CD14-positive monocyte (primary cell): ENCODE measurements at regions not wholly inside any gene's neighbourhood (a gene's known extent, or its start where the extent isn't known, plus 50 kb on each side); places are given as distances from the start of the nearest gene placed in this dataset.

Experiments used
- DNase-seq, 3 donors: peaks; one replicate each; pipeline ENCODE4 v3.0.0-alpha.2; 2011 to 2022
- H2AFZ ChIP-seq: 2 replicates; pipeline ENCODE4 v1.6.0; 2012; ENCODE audit warnings: mild to moderate bottlenecking, low read depth, low read length, inconsistent platforms; ENCODE audit not compliant: insufficient read depth, poor library complexity, severe bottlenecking
- H3K27ac ChIP-seq, 2 donors: 1 replicate in 1 of 2; 2 replicates in 1 of 2; pipeline ENCODE4 v1.5.1; 2012 to 2013; ENCODE audit warnings: low read length in 2 of 2, control low read depth in 1 of 2, inconsistent platforms in 1 of 2, low read depth in 1 of 2, mild to moderate bottlenecking in 1 of 2
- H3K27me3 ChIP-seq, 2 donors: one replicate each; pipeline versions ENCODE4 v1.6.0 to v1.6.1; 2011 to 2013; ENCODE audit warnings: low read length in 2 of 2; ENCODE audit not compliant: control insufficient read depth in 2 of 2, insufficient read depth in 2 of 2
- H3K36me3 ChIP-seq, 2 donors: replicated peaks in 1 of 2; 1 replicate in 1 of 2; 2 replicates in 1 of 2; pipeline versions ENCODE4 v1.5.1 to v1.6.1; 2012 to 2013; ENCODE audit warnings: low read length in 2 of 2, control low read depth in 1 of 2, inconsistent platforms in 1 of 2, mild to moderate bottlenecking in 1 of 2; ENCODE audit not compliant: insufficient read depth in 2 of 2, control insufficient read depth in 1 of 2
- H3K4me1 ChIP-seq, 2 donors: 1 replicate in 1 of 2; 2 replicates in 1 of 2; pipeline versions ENCODE4 v1.5.1 to v1.6.1; 2012 to 2013; ENCODE audit warnings: low read length in 2 of 2, control low read depth in 1 of 2, inconsistent platforms in 1 of 2, mild to moderate bottlenecking in 1 of 2, moderate library complexity in 1 of 2; ENCODE audit not compliant: insufficient read depth in 2 of 2, control insufficient read depth in 1 of 2
- H3K4me2 ChIP-seq: replicated peaks from 2 replicates; pipeline ENCODE3; 2012; ENCODE audit warnings: low read length, moderate library complexity, mild to moderate bottlenecking; ENCODE audit not compliant: poor library complexity, severe bottlenecking; ENCODE audit errors: extremely low read depth
- H3K4me3 ChIP-seq, 3 experiments: fragments of 200-600 bp in 1 of 3; sonication (generic) in 1 of 3; replicated peaks in 1 of 3; 1 replicate in 2 of 3; 2 replicates in 1 of 3; pipeline ENCODE4 v1.5.1; 2011 to 2013; ENCODE audit warnings: low read length in 3 of 3, mild to moderate bottlenecking in 3 of 3, control low read depth in 2 of 3, low read depth in 2 of 3, inconsistent platforms in 1 of 3, moderate library complexity in 1 of 3
- H3K79me2 ChIP-seq: 2 replicates; pipeline ENCODE4 v1.6.0; 2012; ENCODE audit warnings: mild to moderate bottlenecking, control low read depth, inconsistent platforms, low read length, moderate library complexity; ENCODE audit not compliant: insufficient read depth
- H3K9ac ChIP-seq: 2 replicates; pipeline ENCODE4 v1.6.0; 2017; ENCODE audit warnings: low read length, mild to moderate bottlenecking; ENCODE audit not compliant: insufficient read depth, poor library complexity, severe bottlenecking
- H3K9me3 ChIP-seq, 2 donors: replicated peaks in 1 of 2; 1 replicate in 1 of 2; 2 replicates in 1 of 2; pipeline versions ENCODE4 v1.5.1 to v1.6.1; 2012 to 2013; ENCODE audit warnings: low read length in 2 of 2, control low read depth in 1 of 2; ENCODE audit not compliant: control insufficient read depth in 1 of 2, insufficient read depth in 1 of 2
- H4K20me1 ChIP-seq: 2 replicates; pipeline ENCODE4 v1.6.0; 2012; ENCODE audit warnings: mild to moderate bottlenecking, low read length, control low read depth, moderate library complexity; ENCODE audit not compliant: insufficient read depth
- H3K27ac Mint-ChIP-seq, 7 donors: one replicate each; pipeline ENCODE4 v1.8.0; 2020; ENCODE audit warnings: mild to moderate bottlenecking in 7 of 7, mixed read lengths in 7 of 7, moderate library complexity in 6 of 7, inconsistent platforms in 2 of 7
- H3K27me3 Mint-ChIP-seq, 3 donors: one replicate each; pipeline ENCODE4 v1.8.0; 2021 to 2022; ENCODE audit warnings: low read depth in 3 of 3, mild to moderate bottlenecking in 3 of 3, mixed read lengths in 3 of 3, moderate library complexity in 3 of 3, inconsistent platforms in 1 of 3
- H3K36me3 Mint-ChIP-seq, 2 donors: one replicate each; pipeline ENCODE4 v1.8.0; 2020; ENCODE audit warnings: mixed read lengths in 2 of 2, inconsistent platforms in 1 of 2, mild to moderate bottlenecking in 1 of 2
- H3K4me1 Mint-ChIP-seq: one replicate; pipeline ENCODE4 v1.8.0; 2020; ENCODE audit warnings: mild to moderate bottlenecking, mixed read lengths
- H3K4me3 Mint-ChIP-seq, 2 donors: one replicate each; pipeline ENCODE4 v1.8.0; 2020; ENCODE audit warnings: mild to moderate bottlenecking in 2 of 2, mixed read lengths in 2 of 2, moderate library complexity in 1 of 2
- H3K9me3 Mint-ChIP-seq, 7 donors: one replicate each; pipeline ENCODE4 v1.8.0; 2020 to 2022; ENCODE audit warnings: mixed read lengths in 7 of 7, mild to moderate bottlenecking in 6 of 7, moderate library complexity in 6 of 7, inconsistent platforms in 2 of 7
- WGBS: methylation state at CpG from one replicate; pipeline ENCODE4 v1.1.5; 2013; ENCODE audit warnings: missing lambda C conversion rate; ENCODE audit not compliant: insufficient coverage; 5-methylcytosine and 5-hydroxymethylcytosine counted together
- intact Hi-C, 2 donors: fragments of 100-400 bp; cut with micrococcal nuclease; formaldehyde crosslinking; loops; one replicate each; pipeline versions ENCODE4 v1.15.0 to v1.15.1; 2023
- TF ChIP-seq, protein P1 (sequence below): fragments of 200-600 bp; IDR thresholded peaks from one replicate; pipeline ENCODE4 v1.8.0; 2022; ENCODE audit warnings: antibody characterized with exemption, mild to moderate bottlenecking

- Histone ChIP-seq H3K27me3 (no peaks in the 10 kb centered on the region), H2AFZ (no peak overlapping the region), H3K4me1 (no peaks in the 10 kb centered on the region), H3K79me2 (no peaks in the 10 kb centered on the region), H3K27ac (no peak overlapping the region), H3K4me3 (no peak overlapping the region), H3K36me3 (no peaks in the 10 kb centered on the region), H4K20me1 (no peaks in the 10 kb centered on the region), H3K9ac (no peak overlapping the region), H3K4me2 (no peak overlapping the region), H3K9me3 (no peaks in the 10 kb centered on the region)
- Mint-ChIP-seq H3K27ac (no peak overlapping the region), H3K27me3 (peaks cover 0 to 3% (median 0%) of the 10 kb centered on the region in 3 donors), H3K36me3 (no peaks in the 10 kb centered on the region), H3K9me3 (peaks cover 0 to 4% (median 0%) of the 10 kb centered on the region in 7 donors), H3K4me3 (no peak overlapping the region), H3K4me1 (no peaks in the 10 kb centered on the region)
- intact Hi-C loops = no loop called here
- DNase-seq = no peak
- WGBS = no CpG with 5 or more reads among the region's 1 CpG
- TF ChIP-seq, protein P1, sequence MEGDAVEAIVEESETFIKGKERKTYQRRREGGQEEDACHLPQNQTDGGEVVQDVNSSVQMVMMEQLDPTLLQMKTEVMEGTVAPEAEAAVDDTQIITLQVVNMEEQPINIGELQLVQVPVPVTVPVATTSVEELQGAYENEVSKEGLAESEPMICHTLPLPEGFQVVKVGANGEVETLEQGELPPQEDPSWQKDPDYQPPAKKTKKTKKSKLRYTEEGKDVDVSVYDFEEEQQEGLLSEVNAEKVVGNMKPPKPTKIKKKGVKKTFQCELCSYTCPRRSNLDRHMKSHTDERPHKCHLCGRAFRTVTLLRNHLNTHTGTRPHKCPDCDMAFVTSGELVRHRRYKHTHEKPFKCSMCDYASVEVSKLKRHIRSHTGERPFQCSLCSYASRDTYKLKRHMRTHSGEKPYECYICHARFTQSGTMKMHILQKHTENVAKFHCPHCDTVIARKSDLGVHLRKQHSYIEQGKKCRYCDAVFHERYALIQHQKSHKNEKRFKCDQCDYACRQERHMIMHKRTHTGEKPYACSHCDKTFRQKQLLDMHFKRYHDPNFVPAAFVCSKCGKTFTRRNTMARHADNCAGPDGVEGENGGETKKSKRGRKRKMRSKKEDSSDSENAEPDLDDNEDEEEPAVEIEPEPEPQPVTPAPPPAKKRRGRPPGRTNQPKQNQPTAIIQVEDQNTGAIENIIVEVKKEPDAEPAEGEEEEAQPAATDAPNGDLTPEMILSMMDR = no peak
Measured at GRCh38 chr1:191882870-191883269, 275.4 kb upstream of the RGS18 start.

GRCh38 chr1:191886977-191887376 lies 271.3 kb upstream of the RGS18 start:
- Mint-ChIP-seq H3K36me3 (no peaks in the 10 kb centered on the region), H3K9me3 (peaks cover 0 to 5% (median 0%) of the 10 kb centered on the region in 7 donors), H3K27me3 (peaks cover 0 to 1% (median 0%) of the 10 kb centered on the region in 3 donors), H3K27ac (no peak overlapping the region), H3K4me3 (no peak overlapping the region), H3K4me1 (no peaks in the 10 kb centered on the region)
- no peak overlapping the region for H3K9ac ChIP-seq
- H3K79me2 ChIP-seq = no peaks in the 10 kb centered on the region
- TF ChIP-seq, protein P1 = no peak
- no peak overlapping the region for H3K27ac ChIP-seq
- no peaks in the 10 kb centered on the region for H3K9me3 ChIP-seq
- no peak for DNase-seq
- H4K20me1 ChIP-seq = no peaks in the 10 kb centered on the region
- no peaks in the 10 kb centered on the region for H3K4me1 ChIP-seq
- intact Hi-C loops = no loop called here
- no peak overlapping the region for H2AFZ ChIP-seq
- no peaks in the 10 kb centered on the region for H3K36me3 ChIP-seq
- H3K4me3 ChIP-seq = no peak overlapping the region
- no peak overlapping the region for H3K4me2 ChIP-seq
- H3K27me3 ChIP-seq = no peaks in the 10 kb centered on the region
